Mucosa of descending colon (tissue), 3 donors: ENCODE measurements at regions not wholly inside any gene's neighbourhood (a gene's known extent, or its start where the extent isn't known, plus 50 kb on each side); places are given as distances from the start of the nearest gene placed in this dataset.
A peak's percentile ranks its signal among the peaks of the same experiment; 100 is the strongest.

ENCODE experiments used
- ATAC-seq: fragments of 200-7000 bp; cut with Tn5 transposase; one replicate; pipeline ENCODE4 v1.9.1; 2020; ENCODE audit warnings: mild to moderate bottlenecking, moderate library complexity
- DNase-seq, 3 donors: peaks; one replicate each; pipeline ENCODE4 v3.0.0-alpha.2; 2020
- H3K36me3 ChIP-seq: fragments of 200-600 bp; one replicate; pipeline ENCODE4 v1.8.0; 2021; ENCODE audit warnings: low read depth, mild to moderate bottlenecking
- H3K4me1 ChIP-seq: fragments of 200-600 bp; one replicate; pipeline ENCODE4 v1.8.0; 2021; ENCODE audit warnings: low read depth, mild to moderate bottlenecking
- H3K4me3 ChIP-seq: fragments of 200-600 bp; one replicate; pipeline ENCODE4 v1.8.0; 2021; ENCODE audit warnings: mild to moderate bottlenecking
- H3K9me3 ChIP-seq: fragments of 200-600 bp; one replicate; pipeline ENCODE4 v1.8.0; 2021; ENCODE audit warnings: mild to moderate bottlenecking
- intact Hi-C, 2 donors: fragments of 100-400 bp; cut with DNase I in 1 of 2; cut with micrococcal nuclease in 1 of 2; formaldehyde crosslinking; loops; one replicate each; pipeline versions ENCODE4 v1.11.0 to v1.11.1; 2022; cut with DNase I, micrococcal nuclease
- TF ChIP-seq, protein P1 (sequence below): fragments of 200-600 bp; IDR thresholded peaks from one replicate; pipeline ENCODE4 v1.8.0; 2022; ENCODE audit warnings: antibody characterized with exemption, mild to moderate bottlenecking
- donor health status: DM: no; HTN: no; CAD: no; lungs with moderate emphysema.
- donor health status: DM: no; HTN: no; CAD: no.
- donor health status: DM: no; HTN: yes; CAD: no.

DNA sequence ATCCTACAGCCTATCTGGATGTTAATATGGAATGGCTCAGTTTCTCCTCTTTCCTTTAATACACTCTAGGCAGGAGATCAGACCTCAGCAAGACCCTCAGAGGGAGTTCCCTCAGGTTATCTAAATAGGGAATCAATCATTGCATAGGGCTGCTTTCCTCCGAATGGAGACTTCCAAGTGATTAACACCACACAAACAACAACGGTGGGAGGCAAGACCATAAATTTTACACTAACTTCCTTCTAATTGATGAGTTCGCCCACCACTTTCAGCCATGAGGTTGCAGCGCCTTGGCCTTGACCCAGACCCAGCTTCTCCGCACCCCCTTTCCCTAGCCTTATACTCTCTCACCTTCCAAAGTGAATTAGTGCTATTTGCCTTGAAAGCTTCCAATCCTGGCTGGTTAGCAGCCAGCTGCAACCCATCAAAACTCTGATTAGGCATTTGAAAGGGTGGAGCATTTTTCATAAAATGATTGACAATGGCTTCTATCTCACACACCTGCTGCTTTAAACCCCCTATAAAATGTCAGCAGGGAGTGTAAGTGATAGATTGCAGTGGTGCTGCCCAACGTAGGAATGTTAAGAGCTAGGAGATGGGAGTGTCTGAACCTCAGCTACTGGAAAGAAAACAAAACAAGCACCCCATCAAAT lies 534.9 kb upstream of the USP24 start:
- H3K4me1 ChIP-seq, result no peaks in the 10 kb centered on the region
- no peaks in the 10 kb centered on the region for H3K36me3 ChIP-seq
- intact Hi-C loops, result no loop called here
- H3K4me3 ChIP-seq, result no peak overlapping the region
- DNase-seq, result peak in 1 of 3 donors; percentile 11
- TF ChIP-seq, protein P1, sequence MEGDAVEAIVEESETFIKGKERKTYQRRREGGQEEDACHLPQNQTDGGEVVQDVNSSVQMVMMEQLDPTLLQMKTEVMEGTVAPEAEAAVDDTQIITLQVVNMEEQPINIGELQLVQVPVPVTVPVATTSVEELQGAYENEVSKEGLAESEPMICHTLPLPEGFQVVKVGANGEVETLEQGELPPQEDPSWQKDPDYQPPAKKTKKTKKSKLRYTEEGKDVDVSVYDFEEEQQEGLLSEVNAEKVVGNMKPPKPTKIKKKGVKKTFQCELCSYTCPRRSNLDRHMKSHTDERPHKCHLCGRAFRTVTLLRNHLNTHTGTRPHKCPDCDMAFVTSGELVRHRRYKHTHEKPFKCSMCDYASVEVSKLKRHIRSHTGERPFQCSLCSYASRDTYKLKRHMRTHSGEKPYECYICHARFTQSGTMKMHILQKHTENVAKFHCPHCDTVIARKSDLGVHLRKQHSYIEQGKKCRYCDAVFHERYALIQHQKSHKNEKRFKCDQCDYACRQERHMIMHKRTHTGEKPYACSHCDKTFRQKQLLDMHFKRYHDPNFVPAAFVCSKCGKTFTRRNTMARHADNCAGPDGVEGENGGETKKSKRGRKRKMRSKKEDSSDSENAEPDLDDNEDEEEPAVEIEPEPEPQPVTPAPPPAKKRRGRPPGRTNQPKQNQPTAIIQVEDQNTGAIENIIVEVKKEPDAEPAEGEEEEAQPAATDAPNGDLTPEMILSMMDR, result no peak
- H3K9me3 ChIP-seq, result no peaks in the 10 kb centered on the region
- peak; percentile 85 for ATAC-seq

DNA sequence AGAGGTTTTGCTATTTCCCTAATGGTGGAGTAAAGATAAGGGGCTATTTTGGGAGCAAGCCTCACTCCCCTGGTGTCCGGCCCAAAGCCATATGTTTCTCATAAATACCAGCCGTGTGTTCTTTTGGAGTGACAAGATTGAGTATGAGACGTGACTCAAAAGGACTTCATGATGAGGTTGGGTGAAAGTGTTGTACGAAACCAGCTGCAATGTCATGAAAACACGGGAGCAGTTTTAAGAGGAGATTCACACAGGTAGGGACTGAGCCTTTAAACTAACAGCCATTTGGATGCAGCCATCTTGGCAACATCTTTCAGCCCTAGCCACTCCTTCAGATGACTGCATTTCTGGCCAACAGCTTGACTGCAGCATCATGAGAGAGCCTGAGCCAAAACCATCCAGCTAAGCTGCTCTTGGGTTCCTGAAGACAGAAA lies 532.3 kb upstream of the USP24 start:
- DNase-seq, result no peak
- ATAC-seq, result no peak
- Histone ChIP-seq H3K36me3 (no peaks in the 10 kb centered on the region), H3K4me1 (no peaks in the 10 kb centered on the region), H3K9me3 (no peaks in the 10 kb centered on the region), H3K4me3 (no peak overlapping the region)
- TF ChIP-seq, protein P1, result no peak
- intact Hi-C loops, result no loop called here

DNA sequence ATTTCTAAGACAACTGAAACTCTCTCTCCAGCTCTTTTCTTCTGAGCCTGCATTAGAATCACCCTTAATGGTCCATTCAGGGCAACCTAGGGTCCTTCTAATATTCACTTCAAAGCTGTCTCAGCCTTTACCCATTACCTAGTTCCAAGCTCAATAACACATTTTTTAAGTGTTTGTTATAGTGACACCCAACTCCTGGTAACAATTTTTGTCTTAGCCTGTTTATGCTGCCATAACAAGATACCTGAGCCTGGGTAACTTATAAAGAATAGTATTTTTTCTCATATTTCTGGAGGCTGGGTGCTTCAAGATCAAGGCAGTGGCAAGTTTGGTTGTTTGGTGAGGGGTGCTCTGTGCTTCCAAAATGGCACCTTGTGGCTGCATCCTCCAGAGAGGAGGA lies 531.5 kb upstream of the USP24 start:
- no peaks in the 10 kb centered on the region for H3K4me1 ChIP-seq
- no peak for DNase-seq
- ATAC-seq, result no peak

DNA sequence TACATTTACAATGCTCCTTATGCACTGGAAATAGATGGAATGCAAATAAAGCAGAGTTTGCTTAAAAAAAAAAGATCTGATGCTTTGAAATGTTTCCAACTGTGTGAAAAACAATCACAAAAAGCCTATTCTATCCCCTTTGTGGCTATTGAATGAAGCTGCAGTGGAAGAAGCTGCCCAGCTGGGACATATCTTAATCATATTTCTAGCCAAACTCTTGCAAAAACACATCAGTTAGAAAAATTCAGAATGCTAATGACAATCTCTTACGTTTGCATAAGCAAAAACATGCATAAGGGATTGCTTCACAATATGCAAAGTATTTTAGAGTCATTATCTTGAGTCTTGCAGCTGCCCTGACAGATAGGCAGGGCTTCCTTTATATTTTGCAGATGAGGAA lies 526.4 kb upstream of the USP24 start:
- ATAC-seq (no peak), DNase-seq (no peak)
- no peaks in the 10 kb centered on the region for H3K9me3 ChIP-seq
- intact Hi-C loops, result no loop called here
- H3K4me3 ChIP-seq, result no peak overlapping the region
- no peaks in the 10 kb centered on the region for H3K36me3 ChIP-seq
- no peaks in the 10 kb centered on the region for H3K4me1 ChIP-seq
- TF ChIP-seq, protein P1, result no peak

More for the DNA sequence above, 531.5 kb upstream of the USP24 start:
- Histone ChIP-seq H3K4me3 (no peak overlapping the region), H3K36me3 (no peaks in the 10 kb centered on the region), H3K9me3 (no peaks in the 10 kb centered on the region)
- intact Hi-C loops, result no loop called here
- TF ChIP-seq, protein P1, result no peak

DNA sequence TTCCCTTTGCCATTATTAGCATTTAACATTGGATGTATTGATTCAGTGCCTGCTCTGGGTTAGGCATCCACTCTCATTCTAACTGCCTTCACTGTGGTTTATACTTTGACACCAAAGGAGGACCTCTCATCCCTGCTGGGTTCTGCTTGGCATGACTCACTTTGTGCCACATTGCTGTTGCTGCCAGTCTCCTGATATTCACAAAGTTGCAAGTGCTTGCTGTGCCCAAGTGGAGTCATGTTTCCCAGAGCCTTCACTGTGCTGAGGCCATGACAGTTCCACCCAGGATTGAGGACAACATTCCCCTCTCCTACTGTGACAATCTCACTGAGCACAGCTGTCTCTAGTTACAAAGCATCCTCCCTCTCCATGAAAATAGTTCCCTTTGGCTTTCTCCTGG lies 519.9 kb upstream of the USP24 start:
- ATAC-seq, result no peak

More for the DNA sequence above, 519.9 kb upstream of the USP24 start:
- Histone ChIP-seq H3K36me3 (no peaks in the 10 kb centered on the region), H3K4me3 (no peak overlapping the region), H3K4me1 (no peaks in the 10 kb centered on the region), H3K9me3 (no peaks in the 10 kb centered on the region)
- TF ChIP-seq, protein P1, result no peak
- intact Hi-C loops, result no loop called here
- DNase-seq, result no peak
